ENCODE measurements at regions not wholly inside any gene's neighbourhood (a gene's known extent, or its start where the extent isn't known, plus 50 kb on each side); places are given as distances from the start of the nearest gene placed in this dataset.
"Not testable (repeated sequence)": the region's sequence is repeated elsewhere in the genome, so short reads cannot be mapped to it uniquely, and the experiment has no call there.

- H3K27ac ChIP-seq (ENCODE audit: extremely low read depth, low read depth, low read length), result no peak overlapping the region
- no peak overlapping the region for H3K4me3 ChIP-seq (ENCODE audit: low read depth, low read length)
- CTCF ChIA-PET, result interaction anchor here (0.6 kb wide), 1 partner anchor 104 kb away, joined by 3 read pairs; no protein-coding TSS in a partner anchor
- no peak for TF ChIP-seq ZNF624 (tag by site-specific recombination; IDR thresholded peaks at IDR 0.05)
- TF ChIP-seq ZNF394 (tag by site-specific recombination; IDR thresholded peaks at IDR 0.05; ENCODE audit: borderline replicate concordance), result no peak
- TF ChIP-seq ZNF341 (tag by site-specific recombination; IDR thresholded peaks at IDR 0.05; ENCODE audit: low read depth), result peak; percentile 78
- POLR2A ChIA-PET, result no interaction called here
- no peaks in the 10 kb centered on the region for H3K9me3 ChIP-seq (ENCODE audit: control insufficient read depth, insufficient read depth, low read depth, low read length)
- H3K4me1 ChIP-seq (ENCODE audit: control insufficient read depth, insufficient read depth, low read length), result no peaks in the 10 kb centered on the region
- no peaks in the 10 kb centered on the region for H3K36me3 ChIP-seq (ENCODE audit: control insufficient read depth in 2 of 2, insufficient read depth in 1 of 2, low read length in 2 of 2)
Observed at GRCh38 chr3:194034346-194035336, 101.3 kb upstream of the HES1 start.

- ChIA-PET POLR2A (no interaction called here), CTCF (no interaction called here)
- no peaks in the 10 kb centered on the region for H3K36me3 ChIP-seq (ENCODE audit: control insufficient read depth in 2 of 2, insufficient read depth in 1 of 2, low read length in 2 of 2)
- no peaks in the 10 kb centered on the region for H3K4me1 ChIP-seq (ENCODE audit: control insufficient read depth, insufficient read depth, low read length)
- no peaks in the 10 kb centered on the region for H3K9me3 ChIP-seq (ENCODE audit: control insufficient read depth, insufficient read depth, low read depth, low read length)
- TF ChIP-seq ZFHX2 (tag by site-specific recombination; conservative IDR thresholded peaks at IDR 0.05) (0 out of 2 replicates have a peak, but pooled peaks have one; percentile 19), ZNF148 (tag by site-specific recombination; IDR thresholded peaks at IDR 0.05; ENCODE audit: borderline replicate concordance) (no peak)
- no peak overlapping the region for H3K4me3 ChIP-seq (ENCODE audit: low read depth, low read length)
- H3K27ac ChIP-seq (ENCODE audit: extremely low read depth, low read depth, low read length), result no peak overlapping the region
Observed at GRCh38 chr3:194035406-194036138, 100.4 kb upstream of the HES1 start.

GRCh38 chr3:194036842-194037241, 99.1 kb upstream of the HES1 start:
- no peak for TF ChIP-seq YY1 (tag by site-specific recombination; IDR thresholded peaks at IDR 0.05)
- TF ChIP-seq ZNF274 (IDR thresholded peaks at IDR 0.05; ENCODE audit: low read length), result no peak
- no peak for TF ChIP-seq ZNF274 (tag by site-specific recombination; IDR thresholded peaks at IDR 0.05; ENCODE audit: borderline replicate concordance)
- ChIA-PET CTCF (no interaction called here), POLR2A (no interaction called here)
- Histone ChIP-seq H3K4me1 (ENCODE audit: control insufficient read depth, insufficient read depth, low read length) (no peaks in the 10 kb centered on the region), H3K9me3 (ENCODE audit: control insufficient read depth, insufficient read depth, low read depth, low read length) (no peaks in the 10 kb centered on the region), H3K27ac (ENCODE audit: extremely low read depth, low read depth, low read length) (no peak overlapping the region), H3K4me3 (ENCODE audit: low read depth, low read length) (no peak overlapping the region), H3K36me3 (ENCODE audit: control insufficient read depth in 2 of 2, insufficient read depth in 1 of 2, low read length in 2 of 2) (no peaks in the 10 kb centered on the region)

- CTCF ChIA-PET; H3K36me3 ChIP-seq (ENCODE audit: control insufficient read depth in 2 of 2, insufficient read depth in 1 of 2, low read length in 2 of 2); POLR2A ChIA-PET: not testable (repeated sequence)
Observed at GRCh38 chr3:194038346-194038745, 97.6 kb upstream of the HES1 start.

GRCh38 chr3:194038960-194039359, 97.0 kb upstream of the HES1 start:
- Histone ChIP-seq H3K4me1 (ENCODE audit: control insufficient read depth, insufficient read depth, low read length) (no peaks in the 10 kb centered on the region), H3K4me3 (ENCODE audit: low read depth, low read length) (no peak overlapping the region), H3K36me3 (ENCODE audit: control insufficient read depth in 2 of 2, insufficient read depth in 1 of 2, low read length in 2 of 2) (no peaks in the 10 kb centered on the region), H3K9me3 (ENCODE audit: control insufficient read depth, insufficient read depth, low read depth, low read length) (no peaks in the 10 kb centered on the region), H3K27ac (ENCODE audit: extremely low read depth, low read depth, low read length) (no peak overlapping the region)
- CTCF ChIA-PET, result no interaction called here
- POLR2A ChIA-PET, result no interaction called here
- TF ChIP-seq ZNF704 (tag by site-specific recombination; IDR thresholded peaks at IDR 0.05) (no peak), ZNF341 (tag by site-specific recombination; IDR thresholded peaks at IDR 0.05; ENCODE audit: low read depth) (peak; percentile 65), ZNF600 (tag by site-specific recombination; IDR thresholded peaks at IDR 0.05) (no peak)

More at GRCh38 chr3:194038346-194038745, 97.6 kb upstream of the HES1 start:
- H3K4me3 ChIP-seq (ENCODE audit: low read depth, low read length); H3K9me3 ChIP-seq (ENCODE audit: control insufficient read depth, insufficient read depth, low read depth, low read length); H3K27ac ChIP-seq (ENCODE audit: extremely low read depth, low read depth, low read length); H3K4me1 ChIP-seq (ENCODE audit: control insufficient read depth, insufficient read depth, low read length): not testable (repeated sequence)

Measured in HEK293 (cell line).